ENCODE measurements at regions not wholly inside any gene's neighbourhood (a gene's known extent, or its start where the extent isn't known, plus 50 kb on each side); places are given as distances from the start of the nearest gene placed in this dataset.

- no peak for DNase-seq (ENCODE audit: low spot score)
Observed at GRCh38 chr3:110550511-110550910, 521.1 kb upstream of the NECTIN3 start.

GRCh38 chr3:110562621-110563020, 509.0 kb upstream of the NECTIN3 start:
- no peaks in the 10 kb centered on the region for H3K27me3 ChIP-seq (ENCODE audit: control insufficient read depth in 4 of 4, insufficient read depth in 4 of 4, low read length in 3 of 4)
- no peak for DNase-seq (ENCODE audit: low spot score)
- H3K36me3 ChIP-seq (ENCODE audit: control insufficient read depth in 4 of 4, insufficient read depth in 3 of 4, low read depth in 1 of 4, low read length in 3 of 4) = no peaks in the 10 kb centered on the region
- peaks cover 0 to 3% (median under 1%) of the 10 kb centered on the region in 4 donors for H3K9me3 ChIP-seq (ENCODE audit: control insufficient read depth in 4 of 4, low read length in 3 of 4)
- TF ChIP-seq RXRA (IDR thresholded peaks at IDR 0.05) (no peak), EGR1 (IDR thresholded peaks at IDR 0.05; ENCODE audit: low read depth in 2 of 2) (no peak), HNF4G (IDR thresholded peaks at IDR 0.05) (no peak), FOXA2 (IDR thresholded peaks at IDR 0.05) (no peak), JUND (IDR thresholded peaks at IDR 0.05) (no peak), ZBTB33 (IDR thresholded peaks at IDR 0.05) (no peak), TAF1 (conservative IDR thresholded peaks at IDR 0.05) (no peak), NR2F2 (IDR thresholded peaks at IDR 0.05) (no peak), MAX (IDR thresholded peaks at IDR 0.05) (no peak), YY1 (IDR thresholded peaks at IDR 0.05) (no peak), FOXA1 (IDR thresholded peaks at IDR 0.05) (no peak), SP1 (IDR thresholded peaks at IDR 0.05) (no peak), ATF3 (IDR thresholded peaks at IDR 0.05) (no peak), HNF4A (conservative IDR thresholded peaks at IDR 0.05) (no peak)
- 92% methylated on average over 1 of the region's 1 CpG for WGBS
- no peak overlapping the region for H3K27ac ChIP-seq (ENCODE audit: low read depth in 1 of 2, low read length in 2 of 2)
- no peak overlapping the region for H3K4me3 ChIP-seq (ENCODE audit: low read depth in 1 of 3, low read length in 3 of 3)
- no peaks in the 10 kb centered on the region for H3K4me1 ChIP-seq (ENCODE audit: control insufficient read depth in 4 of 4, insufficient read depth in 4 of 4, low read length in 3 of 4)
- H3K9ac ChIP-seq (ENCODE audit: low read depth in 1 of 2, low read length in 2 of 2) = no peak overlapping the region

More at GRCh38 chr3:110550511-110550910, 521.1 kb upstream of the NECTIN3 start:
- Histone ChIP-seq H3K27me3 (ENCODE audit: control insufficient read depth in 4 of 4, insufficient read depth in 4 of 4, low read length in 3 of 4) (no peaks in the 10 kb centered on the region), H3K9ac (ENCODE audit: low read depth in 1 of 2, low read length in 2 of 2) (no peak overlapping the region), H3K36me3 (ENCODE audit: control insufficient read depth in 4 of 4, insufficient read depth in 3 of 4, low read depth in 1 of 4, low read length in 3 of 4) (no peaks in the 10 kb centered on the region), H3K4me3 (ENCODE audit: low read depth in 1 of 3, low read length in 3 of 3) (no peak overlapping the region), H3K4me1 (ENCODE audit: control insufficient read depth in 4 of 4, insufficient read depth in 4 of 4, low read length in 3 of 4) (no peaks in the 10 kb centered on the region), H3K9me3 (ENCODE audit: control insufficient read depth in 4 of 4, low read length in 3 of 4) (no peaks in the 10 kb centered on the region), H3K27ac (ENCODE audit: low read depth in 1 of 2, low read length in 2 of 2) (no peak overlapping the region)
- no peak for TF ChIP-seq FOXA2 (IDR thresholded peaks at IDR 0.05)
- no peak for TF ChIP-seq MAX (IDR thresholded peaks at IDR 0.05)
- TF ChIP-seq CTCF (IDR thresholded peaks at IDR 0.05; ENCODE audit: low read depth, low read length, missing input control) = no peak
- no peak for TF ChIP-seq REST (IDR thresholded peaks at IDR 0.05)
- WGBS = 69% methylated on average over 5 of the region's 5 CpGs
